GM19372 (cell line): ENCODE measurements at regions not wholly inside any gene's neighbourhood (a gene's known extent, or its start where the extent isn't known, plus 50 kb on each side); places are given as distances from the start of the nearest gene placed in this dataset.
"Not testable (repeated sequence)": the region's sequence is repeated elsewhere in the genome, so short reads cannot be mapped to it uniquely, and the experiment has no call there.

Experiments
- ATAC-seq: cut with Tn5 transposase; IDR thresholded peaks from one replicate; pipeline ENCODE4 v1.9.1; 2021; ENCODE audit warnings: mild to moderate bottlenecking, low read depth, moderate library complexity; ENCODE audit not compliant: unreplicated experiment

DNA sequence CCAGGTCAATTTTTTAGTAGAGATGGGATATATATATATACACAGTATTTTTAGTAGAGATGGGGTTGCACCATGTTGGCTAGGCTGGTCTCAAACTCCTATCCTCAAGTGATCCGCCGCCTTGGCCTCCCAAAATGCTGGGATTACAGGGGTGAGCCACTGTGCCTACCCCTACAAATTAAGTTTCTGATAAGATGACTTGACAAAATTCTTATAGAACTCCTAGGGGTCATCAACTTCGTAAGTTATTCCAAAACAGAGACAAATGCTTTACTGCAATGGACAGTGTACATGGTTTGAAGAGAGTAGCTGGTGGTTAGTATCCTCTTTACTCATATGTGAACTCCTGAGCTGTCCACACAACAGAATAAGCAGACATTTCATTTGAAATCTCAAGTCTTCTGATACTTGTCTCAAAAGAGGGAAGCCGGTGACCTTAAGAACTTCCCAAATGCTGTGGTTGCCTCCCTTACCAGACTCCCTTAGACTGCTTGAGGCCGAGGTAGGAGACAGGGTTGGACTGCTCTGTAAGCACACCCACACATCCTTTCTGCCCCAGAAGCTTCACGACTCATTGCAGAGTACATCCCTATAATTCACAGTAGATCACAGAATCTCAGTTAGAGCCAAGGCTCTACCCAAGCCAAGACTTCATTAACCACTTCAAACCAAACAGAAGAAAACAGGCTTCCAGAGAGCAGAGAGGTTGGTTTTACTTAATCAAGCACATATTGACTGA lies 244.1 kb upstream of the IRF2BP2 start:
- no peak for ATAC-seq

DNA sequence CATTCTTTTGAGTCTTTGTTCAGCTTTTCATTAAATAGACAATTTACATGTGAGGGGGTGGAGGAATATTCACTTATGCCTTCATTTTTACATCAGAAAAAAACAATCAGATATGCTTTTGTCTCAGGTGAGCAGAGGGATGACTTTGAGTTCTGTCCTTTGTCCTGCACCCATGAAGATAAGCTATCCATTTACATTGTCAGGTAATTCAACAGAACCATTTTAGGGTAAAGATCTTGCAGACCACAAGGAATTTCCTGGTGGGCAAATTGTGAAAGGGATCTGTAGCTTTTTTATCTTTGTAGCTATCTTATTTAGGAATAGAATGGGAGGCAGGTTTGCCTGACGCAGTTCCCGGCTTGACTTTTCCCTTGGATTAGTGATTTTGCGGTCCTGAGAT lies 242.7 kb upstream of the IRF2BP2 start:
- ATAC-seq: no peak

DNA sequence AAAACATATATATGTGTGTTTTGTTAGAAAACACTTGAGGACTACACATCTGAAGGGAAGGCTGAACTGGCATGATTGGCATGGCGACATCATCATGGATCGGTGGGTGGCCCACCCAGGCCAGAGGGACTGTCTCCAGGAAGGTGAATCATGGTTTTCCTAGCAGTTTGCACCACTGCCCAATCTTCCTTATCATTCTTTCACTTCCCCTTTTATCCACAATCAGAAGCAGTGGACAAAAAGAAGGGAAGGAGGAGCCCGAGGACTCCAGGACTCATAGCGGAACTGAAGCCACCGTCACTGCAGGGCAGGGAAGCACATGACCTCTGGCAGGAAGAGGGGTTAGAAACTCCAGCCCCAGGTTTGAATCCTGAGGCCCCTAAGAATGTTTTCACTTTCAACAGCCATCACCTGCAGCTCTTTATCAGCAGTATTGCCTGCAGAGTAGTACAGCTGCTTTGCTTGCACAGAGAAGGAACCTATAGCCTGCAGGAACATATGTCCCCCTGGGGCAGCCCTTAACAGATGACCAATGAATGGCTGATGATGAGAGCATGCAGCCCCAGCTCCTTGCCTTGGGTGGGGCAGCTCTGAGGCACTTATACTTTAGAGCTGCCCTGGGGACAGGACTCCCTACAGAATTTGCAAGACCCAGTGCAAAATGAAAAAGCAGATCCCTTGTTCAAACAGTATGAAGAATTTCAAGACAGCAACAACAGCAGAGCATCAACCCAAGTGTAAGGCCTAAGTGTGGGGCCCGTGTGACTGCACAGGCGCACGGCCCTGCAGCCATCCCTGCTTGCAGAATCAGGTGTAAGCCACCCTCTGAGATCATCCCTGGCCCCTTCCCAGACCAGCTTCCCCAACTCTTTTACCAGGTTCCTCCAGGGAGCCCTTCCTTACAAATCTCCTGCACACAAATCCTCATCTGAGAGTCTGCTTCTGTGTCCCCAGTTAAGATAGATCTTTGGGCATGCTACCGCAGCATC lies 241.8 kb upstream of the IRF2BP2 start:
- no peak for ATAC-seq

DNA sequence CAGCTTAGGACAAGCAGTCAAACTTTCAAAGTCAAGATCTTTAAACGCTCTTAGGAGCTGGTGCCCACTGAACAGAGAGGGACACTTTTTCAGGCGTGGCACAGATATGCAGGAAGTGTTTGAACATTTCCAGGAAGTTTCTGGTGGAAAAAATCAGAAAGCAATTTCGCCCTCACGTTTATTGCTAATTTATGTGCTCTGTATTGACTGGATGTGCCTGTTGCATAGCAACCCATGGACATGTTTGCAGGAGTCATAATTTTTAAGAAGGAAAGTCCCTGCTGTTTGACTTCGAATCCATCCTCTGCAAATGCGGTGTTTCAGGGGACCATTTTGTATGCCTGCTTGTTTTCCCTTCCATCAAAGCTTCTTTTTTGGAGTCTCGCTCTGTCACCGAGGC lies 239.9 kb upstream of the IRF2BP2 start:
- ATAC-seq: no peak

DNA sequence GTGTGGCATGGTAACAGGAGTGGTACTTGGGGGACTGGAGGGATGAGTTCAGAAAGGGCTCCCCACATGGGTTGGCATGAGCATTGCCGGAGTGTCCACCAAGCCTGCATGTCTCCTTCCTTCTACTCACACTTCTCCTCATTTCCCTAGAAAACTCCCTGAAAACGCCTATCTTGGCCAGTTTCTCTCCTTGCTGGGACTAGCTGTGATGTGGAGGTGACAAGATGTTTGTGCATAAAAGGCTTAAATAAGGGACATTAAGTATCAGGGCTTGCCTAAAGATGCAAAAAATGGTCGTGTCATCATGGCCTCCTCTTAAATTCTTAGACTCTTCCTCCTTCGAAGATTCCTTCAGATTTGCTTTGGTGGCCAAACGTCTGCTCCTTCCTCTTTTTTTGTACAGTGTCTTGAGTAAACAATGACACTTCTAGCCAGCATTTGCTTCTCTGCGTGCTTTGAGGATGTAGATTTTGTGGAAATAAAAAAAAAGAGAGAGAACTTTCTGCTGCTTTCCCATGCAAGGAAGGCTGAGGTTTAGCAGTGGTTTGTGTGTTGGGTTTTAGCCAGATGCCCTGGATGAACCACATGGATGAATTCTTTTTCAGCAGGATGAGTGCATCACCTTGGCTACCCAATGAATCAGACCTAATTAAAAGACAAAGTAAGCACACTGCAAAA lies 239.1 kb upstream of the IRF2BP2 start:
- ATAC-seq: no peak

DNA sequence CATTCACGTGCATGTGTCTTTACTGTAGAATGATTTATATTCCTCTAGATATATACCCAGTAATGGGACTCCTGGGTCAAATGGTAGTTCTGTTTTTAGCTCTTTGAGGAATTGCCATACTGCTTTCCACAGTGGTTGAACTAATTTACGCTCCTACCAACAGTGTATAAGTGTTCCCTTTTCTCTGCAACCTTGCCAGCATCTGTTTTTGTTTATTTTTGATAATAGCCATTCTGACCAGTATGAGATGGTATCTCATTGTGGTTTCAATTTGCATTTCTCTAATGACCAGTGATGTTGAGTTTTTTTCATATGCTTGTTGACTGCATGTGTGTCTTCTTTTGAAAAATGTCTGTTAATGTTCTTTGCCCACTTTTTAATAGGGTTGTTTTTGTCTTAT lies 236.8 kb upstream of the IRF2BP2 start:
- ATAC-seq: not testable (repeated sequence)

DNA sequence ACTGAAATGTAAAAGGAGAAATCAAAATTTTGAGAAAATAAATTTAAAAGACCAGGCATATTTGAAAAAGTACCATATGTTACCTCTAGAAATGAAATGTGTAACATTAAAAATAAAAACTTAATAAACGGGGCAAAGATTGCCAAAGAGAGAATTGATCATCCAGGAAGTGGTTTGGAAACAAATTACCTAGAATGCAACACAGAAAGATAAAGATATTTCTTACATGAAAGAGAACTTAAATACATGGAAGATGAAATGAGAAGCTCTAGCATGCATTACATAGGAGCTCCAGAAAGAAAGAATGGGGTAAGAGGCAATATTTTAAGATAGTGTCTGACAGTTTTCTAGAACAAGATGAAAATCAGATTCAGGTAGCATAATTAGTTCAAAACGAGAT lies 235.9 kb upstream of the IRF2BP2 start:
- no peak for ATAC-seq

DNA sequence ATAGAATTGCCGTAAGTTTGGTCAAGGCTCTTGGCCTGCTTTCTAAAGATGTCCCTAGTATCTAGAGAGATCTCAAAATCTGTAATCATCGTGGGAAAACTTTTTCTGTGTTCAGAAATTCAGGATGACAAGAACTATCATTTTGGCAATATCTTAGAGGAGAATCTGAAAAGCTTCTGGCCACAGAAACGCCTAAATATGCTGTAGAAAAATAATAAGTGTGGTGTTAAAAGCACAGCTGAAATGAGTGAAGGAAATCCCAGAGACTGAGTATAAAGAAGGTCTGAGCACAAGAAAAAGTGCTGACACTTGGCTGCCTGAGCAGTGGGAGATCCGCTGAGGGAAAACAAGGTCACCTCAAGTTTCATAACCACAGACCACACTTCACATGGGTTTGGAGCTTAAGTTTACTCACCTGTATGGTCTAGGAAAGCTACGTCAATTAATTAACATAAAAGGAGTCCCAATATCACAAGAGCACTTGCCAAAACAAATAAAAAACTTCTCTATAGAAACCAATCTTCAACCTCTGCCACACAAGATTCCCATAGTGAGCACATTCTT lies 235.2 kb upstream of the IRF2BP2 start:
- ATAC-seq: no peak

DNA sequence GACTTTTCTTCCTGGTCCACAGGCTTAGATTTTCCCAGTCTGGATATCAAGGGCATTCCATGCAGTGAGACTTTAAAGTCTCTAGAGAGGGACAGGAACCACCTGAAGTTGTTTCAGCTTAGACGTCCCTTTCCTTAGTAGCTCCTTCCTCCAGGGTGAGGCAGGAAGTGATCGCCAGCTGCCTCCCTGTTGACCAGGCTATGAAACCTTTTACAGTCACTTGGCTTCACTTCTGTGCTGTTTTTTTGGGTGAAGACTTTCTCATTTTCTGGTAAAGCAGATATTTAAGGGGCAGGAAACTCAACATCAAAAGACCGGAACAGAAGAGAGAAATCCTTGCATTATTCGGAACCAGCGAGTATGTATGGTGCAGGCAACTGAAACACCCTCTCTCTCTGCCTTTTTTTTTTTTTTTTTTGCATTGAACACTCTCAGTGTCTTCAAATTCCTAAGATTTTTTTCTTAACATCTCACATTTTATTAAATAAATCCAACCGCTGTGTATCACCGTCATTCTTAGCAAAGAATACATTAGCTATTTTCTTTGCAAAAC lies 234.6 kb upstream of the IRF2BP2 start:
- no peak for ATAC-seq

DNA sequence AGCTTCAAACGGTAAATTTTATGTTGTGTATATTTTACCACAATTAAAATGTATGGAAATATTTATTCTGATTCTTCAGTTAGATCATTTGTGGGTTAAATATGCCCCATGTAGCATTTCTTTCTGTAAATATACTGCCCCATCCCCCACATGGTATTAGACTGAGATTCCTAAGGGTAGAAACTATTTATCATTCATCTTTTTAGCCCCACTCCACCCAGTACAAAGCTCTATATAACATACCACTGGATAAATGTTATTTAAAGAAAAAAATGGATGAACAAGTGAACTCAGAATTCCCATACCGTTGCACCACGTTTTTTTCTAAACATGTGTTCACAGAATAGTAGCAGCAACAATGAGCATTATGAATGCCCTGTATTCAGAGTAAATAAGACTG lies 234.0 kb upstream of the IRF2BP2 start:
- no peak for ATAC-seq

DNA sequence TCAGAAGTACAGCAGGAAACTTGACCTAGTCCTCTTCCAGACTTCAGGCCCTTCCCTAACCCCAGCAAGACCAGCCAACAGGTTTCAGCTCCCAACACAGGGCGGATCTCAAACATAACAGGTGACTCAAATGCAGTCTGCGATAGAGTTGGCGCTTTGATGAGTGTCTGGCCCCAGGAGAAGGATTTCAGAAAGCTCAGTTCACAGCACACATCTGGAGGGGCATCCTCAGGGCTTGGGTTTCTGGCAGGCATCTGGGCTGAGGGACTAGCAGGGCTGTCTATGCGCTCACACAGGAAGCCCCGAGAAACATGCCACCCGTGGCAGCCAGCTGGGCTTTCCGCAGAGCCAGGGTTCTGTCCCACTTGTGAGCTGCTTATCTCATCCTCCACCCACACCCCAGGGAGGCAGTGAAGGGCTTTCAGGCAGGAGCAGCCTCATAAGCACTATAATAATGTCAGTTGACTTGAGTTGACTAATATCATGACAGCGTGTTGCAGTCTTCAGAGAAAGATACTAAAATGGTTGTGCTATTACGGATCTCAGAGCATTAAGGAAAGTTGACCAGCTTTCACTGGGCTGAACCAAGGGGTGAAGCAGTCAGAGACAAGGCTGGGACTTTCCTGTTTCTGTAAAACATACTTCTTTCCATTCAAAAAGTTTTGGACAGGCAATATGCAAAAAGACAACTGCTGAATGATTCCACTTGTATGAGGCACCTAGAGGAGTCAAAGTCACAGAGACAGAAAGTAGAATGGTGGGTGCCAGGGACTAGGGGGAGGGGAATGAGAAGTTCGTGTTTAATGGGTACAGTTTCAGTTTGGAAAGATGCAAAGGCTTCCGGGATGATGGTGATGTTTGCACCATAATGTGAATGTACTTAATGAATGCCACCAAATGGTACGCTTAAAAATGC lies 233.0 kb upstream of the IRF2BP2 start:
- peak; percentile 40 for ATAC-seq

DNA sequence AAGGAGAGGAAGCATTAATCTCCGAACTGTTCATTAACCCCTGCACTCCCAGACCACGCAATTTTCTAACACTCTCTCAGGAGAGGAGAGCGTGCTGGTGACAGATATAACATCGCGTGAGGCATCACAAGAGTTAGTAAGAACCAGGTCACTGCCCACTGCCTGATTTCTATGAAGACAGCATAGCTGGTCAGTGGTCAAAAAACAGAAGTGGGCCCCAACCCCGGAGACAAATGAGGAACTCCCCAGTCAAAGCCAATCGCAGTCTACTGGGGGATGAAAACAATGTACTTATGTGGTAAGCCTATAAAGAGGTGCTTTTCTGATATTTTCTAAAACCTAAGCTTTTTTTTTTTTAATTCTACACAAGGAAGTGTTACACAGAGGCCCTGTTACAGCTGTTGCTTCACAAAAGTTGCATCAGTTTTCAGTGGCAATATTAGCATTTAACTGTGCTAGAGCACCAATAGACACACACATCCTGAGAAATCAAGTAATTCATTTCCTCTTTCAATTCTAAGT lies 231.8 kb upstream of the IRF2BP2 start:
- peak; percentile 45 for ATAC-seq

DNA sequence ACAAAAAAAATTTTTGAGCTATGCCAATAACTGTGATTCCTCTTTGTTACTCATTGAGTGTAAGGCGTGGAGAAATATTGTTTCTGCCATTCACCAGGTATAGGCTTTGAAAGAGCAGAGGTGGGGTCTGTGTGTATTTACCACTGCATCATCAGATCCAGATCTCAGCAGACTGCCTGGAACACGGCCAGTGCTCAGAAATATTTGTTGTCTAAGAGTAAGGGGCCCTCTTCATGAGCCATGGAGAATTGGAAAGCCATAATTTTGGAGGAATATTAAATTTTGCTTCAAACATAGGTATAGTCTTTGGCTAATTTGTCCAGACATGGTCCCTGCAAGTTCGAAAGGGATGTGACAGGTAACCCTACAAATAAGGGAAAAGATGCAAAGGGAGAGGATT lies 231.3 kb upstream of the IRF2BP2 start:
- ATAC-seq: no peak

DNA sequence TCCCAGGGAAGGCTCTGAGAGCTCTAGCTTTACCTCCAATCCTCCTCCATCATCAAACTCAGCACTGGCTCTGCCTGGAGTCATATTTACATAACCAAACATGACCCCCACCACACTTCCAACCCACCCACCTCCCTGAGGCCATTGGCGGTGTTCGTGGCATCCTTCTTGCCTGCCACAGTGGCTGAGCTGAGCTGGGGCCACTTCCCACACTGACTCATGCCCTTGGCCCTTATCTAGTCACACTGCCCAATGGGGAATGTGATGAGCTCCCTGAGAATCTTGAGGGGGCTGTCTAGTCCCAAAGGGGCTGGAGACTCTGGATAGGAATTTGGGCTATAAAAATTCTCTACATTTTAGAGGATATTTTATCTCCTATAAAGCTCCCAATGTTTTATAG lies 230.9 kb upstream of the IRF2BP2 start:
- ATAC-seq: no peak

DNA sequence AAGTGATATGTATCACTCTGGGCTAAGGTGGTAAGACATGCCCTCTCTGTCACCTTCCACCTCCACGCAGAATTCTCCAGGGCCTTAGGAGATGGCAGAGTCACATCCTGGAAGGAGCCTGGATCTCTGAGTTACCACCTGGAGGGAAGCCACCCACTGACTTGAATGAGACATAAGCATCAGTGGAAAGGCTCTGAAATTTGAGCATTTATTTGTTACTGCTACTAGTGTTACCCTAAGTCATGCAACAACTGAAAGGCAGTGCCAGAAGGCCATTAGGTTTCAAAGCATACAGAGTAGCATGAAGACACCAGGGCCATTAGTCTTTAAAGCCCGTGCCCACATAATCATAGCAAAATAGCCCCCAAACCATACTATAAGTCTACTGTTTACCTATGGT lies 230.3 kb upstream of the IRF2BP2 start:
- ATAC-seq: no peak

DNA sequence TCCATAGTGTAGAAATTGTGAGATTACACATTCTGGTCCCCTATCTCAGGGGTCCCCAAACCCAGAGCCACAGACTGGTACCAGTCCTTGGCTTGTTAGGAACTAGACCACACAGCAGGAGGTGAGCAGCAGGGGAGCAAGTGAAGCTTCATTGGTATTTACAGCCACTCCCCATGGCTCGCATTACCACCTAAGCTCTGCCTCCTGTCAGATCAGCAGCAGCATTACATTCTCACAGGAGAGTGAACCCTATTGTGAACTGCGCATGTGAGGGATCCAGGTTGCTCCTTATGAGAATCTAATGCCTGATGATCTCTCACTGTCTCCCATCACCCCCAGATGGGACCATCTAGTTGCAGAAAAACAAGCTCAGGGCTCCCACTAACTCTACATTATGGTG lies 229.7 kb upstream of the IRF2BP2 start:
- no peak for ATAC-seq

DNA sequence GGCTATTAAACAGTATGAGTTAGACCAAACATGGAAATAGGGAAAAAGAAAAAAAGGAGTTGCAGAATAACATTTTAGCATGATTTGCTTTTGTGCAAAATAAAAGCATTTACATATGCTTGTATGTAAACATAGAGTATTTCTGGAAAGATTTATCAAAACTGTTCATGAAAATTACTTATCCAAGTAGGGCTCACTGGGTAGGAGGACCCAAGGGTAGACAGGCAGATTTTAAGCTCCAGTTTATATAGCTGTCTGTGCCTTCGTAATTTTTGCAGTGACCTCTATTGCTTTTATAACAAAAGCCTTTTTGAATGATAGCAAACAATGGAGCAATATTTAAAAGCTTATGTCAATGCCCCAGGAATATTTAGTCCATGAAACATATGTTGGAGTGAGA lies 228.8 kb upstream of the IRF2BP2 start:
- no peak for ATAC-seq

DNA sequence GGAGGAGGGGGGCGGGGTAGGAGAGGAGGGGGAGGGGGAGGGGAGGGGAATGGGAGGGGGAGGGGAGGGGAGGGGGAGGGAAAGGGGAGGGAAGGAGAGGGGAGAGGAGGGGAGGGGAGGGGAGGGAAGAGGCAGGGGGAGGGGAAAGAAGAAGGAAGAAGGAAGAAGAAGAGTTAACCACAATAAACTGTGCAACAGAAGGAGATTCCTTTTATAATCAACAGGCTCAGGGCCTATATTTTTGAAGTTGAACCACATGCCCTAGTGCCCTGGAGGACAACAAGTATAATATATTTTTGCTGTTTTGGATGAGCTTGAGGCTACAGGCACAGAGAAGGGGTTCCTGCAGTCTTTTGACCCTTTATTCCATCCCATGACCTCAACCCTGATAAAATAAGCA lies 228.2 kb upstream of the IRF2BP2 start:
- ATAC-seq: no peak

DNA sequence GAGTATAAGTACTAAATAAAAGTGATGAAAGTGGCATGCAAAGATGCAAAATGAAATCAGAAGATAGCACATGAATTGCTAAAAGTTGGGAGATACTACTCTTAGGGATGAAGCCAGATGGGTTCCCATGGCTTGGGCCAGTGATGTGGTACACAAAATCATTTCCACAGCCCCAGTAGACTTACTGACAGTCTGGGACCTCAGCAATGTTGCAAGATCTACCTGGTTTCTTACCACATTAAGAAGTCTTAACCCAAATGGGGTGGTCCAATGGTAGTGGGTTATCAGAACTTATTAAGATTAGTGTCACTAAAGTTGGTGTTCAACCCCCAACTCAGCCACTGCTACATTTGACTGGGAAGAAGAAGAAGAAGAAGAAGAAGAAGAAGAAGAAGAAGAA lies 227.7 kb upstream of the IRF2BP2 start:
- ATAC-seq: no peak
